ENCODE measurements at regions not wholly inside any gene's neighbourhood (a gene's known extent, or its start where the extent isn't known, plus 50 kb on each side); places are given as distances from the start of the nearest gene placed in this dataset.
"Not testable (repeated sequence)": the region's sequence is repeated elsewhere in the genome, so short reads cannot be mapped to it uniquely, and the experiment has no call there.

DNA sequence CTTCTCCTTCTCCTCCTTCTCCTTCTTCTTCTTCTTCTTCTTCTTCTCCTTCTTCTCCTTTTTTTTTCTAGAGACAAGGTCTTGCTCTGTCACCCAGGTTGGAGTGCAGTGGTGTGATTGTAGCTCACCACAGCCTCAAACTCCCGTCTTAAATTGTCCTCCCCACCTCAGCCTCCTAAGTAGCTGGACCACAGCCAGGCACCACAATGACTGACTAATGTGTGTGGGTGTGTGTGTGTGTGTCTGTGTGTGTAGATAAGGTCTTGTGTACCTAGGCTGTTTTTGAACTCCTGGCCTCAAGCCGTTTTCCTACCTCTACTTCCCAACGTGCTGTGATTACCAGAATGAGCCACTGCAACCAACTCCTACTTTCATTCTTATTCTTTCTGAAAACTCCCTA, 390.9 kb downstream of the ADAM29 start:
- H3K9me3 ChIP-seq = no peaks in the 10 kb centered on the region
- H3K4me3 ChIP-seq (ENCODE audit: control insufficient read depth in 1 of 2, extremely low read depth in 1 of 2, low read length in 1 of 2) = no peak overlapping the region
- H3K36me3 ChIP-seq (ENCODE audit: control insufficient read depth in 2 of 2, extremely low read depth in 1 of 2, insufficient read depth in 1 of 2, low read length in 1 of 2) = no peaks in the 10 kb centered on the region
- CTCF ChIA-PET = no interaction called here
- H3K27ac ChIP-seq (ENCODE audit: low read length) = no peak overlapping the region
- H3K4me1 ChIP-seq (ENCODE audit: control insufficient read depth in 1 of 2, extremely low read depth in 1 of 2, insufficient read depth in 2 of 2, low read length in 2 of 2) = no peaks in the 10 kb centered on the region
- POLR2A ChIA-PET = no interaction called here
- no peaks in the 10 kb centered on the region for H3K4me1 Mint-ChIP-seq
- no peaks in the 10 kb centered on the region for H3K27me3 Mint-ChIP-seq
- no peak overlapping the region for H3K27ac Mint-ChIP-seq
- ATAC-seq (replicated peaks in 1 of 4) (no peak), DNase-seq (no peak)
- no peaks in the 10 kb centered on the region for H3K27me3 ChIP-seq (replicated peaks in 1 of 2; ENCODE audit: control insufficient read depth in 2 of 2, extremely low read depth in 1 of 2, insufficient read depth in 2 of 2, low read length in 1 of 2)
- H3K9me3 Mint-ChIP-seq = peaks cover 4 to 12% (median 5%) of the 10 kb centered on the region in 3 donors
- H3K36me3 Mint-ChIP-seq = no peaks in the 10 kb centered on the region
- WGBS (ENCODE audit: insufficient coverage) = no CpG with 5 or more reads among the region's 3 CpGs
- H3K4me3 Mint-ChIP-seq = no peak overlapping the region

DNA sequence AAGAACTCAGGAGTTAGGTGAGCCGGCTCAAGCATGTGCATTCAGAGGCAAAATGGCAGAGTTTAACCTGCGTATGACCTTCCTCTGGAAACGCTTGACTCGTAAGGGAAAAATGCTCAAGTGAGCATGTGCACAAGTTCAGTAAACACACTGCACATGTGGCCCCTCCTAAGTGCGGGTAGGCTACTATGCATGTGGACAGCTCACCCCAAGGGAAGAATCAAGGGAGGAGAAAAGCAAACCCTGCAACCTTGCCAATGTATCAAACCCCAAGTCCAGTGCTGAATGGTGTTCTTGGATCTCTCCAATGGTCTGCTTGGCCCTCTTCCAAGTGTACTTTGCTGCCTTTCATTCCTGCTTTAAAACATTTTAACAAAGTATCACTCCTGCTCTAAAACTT, 407.1 kb downstream of the ADAM29 start:
- ChIA-PET POLR2A (no interaction called here), CTCF (no interaction called here)
- Mint-ChIP-seq H3K36me3 (no peaks in the 10 kb centered on the region), H3K4me1 (no peaks in the 10 kb centered on the region), H3K27me3 (no peaks in the 10 kb centered on the region), H3K9me3 (peaks cover 0 to 10% (median 4%) of the 10 kb centered on the region in 3 donors), H3K4me3 (no peak overlapping the region), H3K27ac (no peak overlapping the region)
- Histone ChIP-seq H3K4me1 (ENCODE audit: control insufficient read depth in 1 of 2, extremely low read depth in 1 of 2, insufficient read depth in 2 of 2, low read length in 2 of 2) (no peaks in the 10 kb centered on the region), H3K36me3 (ENCODE audit: control insufficient read depth in 2 of 2, extremely low read depth in 1 of 2, insufficient read depth in 1 of 2, low read length in 1 of 2) (no peaks in the 10 kb centered on the region), H3K9me3 (no peaks in the 10 kb centered on the region), H3K27ac (ENCODE audit: low read length) (no peak overlapping the region), H3K27me3 (replicated peaks in 1 of 2; ENCODE audit: control insufficient read depth in 2 of 2, extremely low read depth in 1 of 2, insufficient read depth in 2 of 2, low read length in 1 of 2) (no peaks in the 10 kb centered on the region), H3K4me3 (ENCODE audit: control insufficient read depth in 1 of 2, extremely low read depth in 1 of 2, low read length in 1 of 2) (no peak overlapping the region)
- 89% methylated on average over 5 of the region's 5 CpGs for whole genome bisulfite sequencing (ENCODE audit: insufficient coverage)
- DNase-seq (no peak), ATAC-seq (replicated peaks in 1 of 4) (no peak)

GRCh38 chr4:175326796-175327195, 408.6 kb downstream of the ADAM29 start:
- H3K9me3 ChIP-seq = no peaks in the 10 kb centered on the region
- ChIA-PET POLR2A (no interaction called here), CTCF (no interaction called here)
- no peaks in the 10 kb centered on the region for H3K27me3 ChIP-seq (replicated peaks in 1 of 2; ENCODE audit: control insufficient read depth in 2 of 2, extremely low read depth in 1 of 2, insufficient read depth in 2 of 2, low read length in 1 of 2)
- Mint-ChIP-seq H3K9me3 (peaks cover 4 to 15% (median 4%) of the 10 kb centered on the region in 3 donors), H3K4me3 (no peak overlapping the region), H3K36me3 (no peaks in the 10 kb centered on the region), H3K27ac (no peak overlapping the region), H3K4me1 (no peaks in the 10 kb centered on the region), H3K27me3 (no peaks in the 10 kb centered on the region)
- no peaks in the 10 kb centered on the region for H3K36me3 ChIP-seq (ENCODE audit: control insufficient read depth in 2 of 2, extremely low read depth in 1 of 2, insufficient read depth in 1 of 2, low read length in 1 of 2)
- ATAC-seq (replicated peaks in 1 of 4) (no peak), DNase-seq (no peak)
- no peak overlapping the region for H3K4me3 ChIP-seq (ENCODE audit: control insufficient read depth in 1 of 2, extremely low read depth in 1 of 2, low read length in 1 of 2)
- WGBS (ENCODE audit: insufficient coverage) = 93% methylated on average over 2 of the region's 3 CpGs
- no peak overlapping the region for H3K27ac ChIP-seq (ENCODE audit: low read length)
- H3K4me1 ChIP-seq (ENCODE audit: control insufficient read depth in 1 of 2, extremely low read depth in 1 of 2, insufficient read depth in 2 of 2, low read length in 2 of 2) = no peaks in the 10 kb centered on the region

GRCh38 chr4:175330236-175330635, 412.1 kb downstream of the ADAM29 start:
- CTCF ChIA-PET = no interaction called here

DNA sequence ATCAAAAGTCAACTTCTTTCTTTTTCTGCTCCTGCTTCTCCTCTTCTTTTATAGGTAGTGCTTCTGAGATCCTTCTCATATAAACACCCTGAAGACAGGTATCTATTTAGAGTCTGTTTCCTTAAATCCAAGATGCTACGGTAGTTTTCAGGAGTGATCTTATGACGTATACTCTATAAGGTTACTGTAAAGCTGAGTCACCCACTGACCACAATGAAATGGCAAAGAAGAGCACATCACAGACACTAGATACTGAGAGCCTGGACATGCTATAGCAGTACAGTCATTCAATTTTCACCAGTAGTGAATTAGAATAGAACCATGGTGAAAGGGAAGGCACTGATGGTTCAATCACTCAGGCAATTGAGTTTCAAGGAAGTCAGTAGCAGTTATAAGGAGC, 412.5 kb downstream of the ADAM29 start:
- WGBS (ENCODE audit: insufficient coverage) = no CpG with 5 or more reads among the region's 2 CpGs
- no peaks in the 10 kb centered on the region for H3K4me1 Mint-ChIP-seq
- H3K27me3 ChIP-seq (replicated peaks in 1 of 2; ENCODE audit: control insufficient read depth in 2 of 2, extremely low read depth in 1 of 2, insufficient read depth in 2 of 2, low read length in 1 of 2) = no peaks in the 10 kb centered on the region
- H3K4me3 Mint-ChIP-seq = no peak overlapping the region
- no peaks in the 10 kb centered on the region for H3K36me3 Mint-ChIP-seq
- DNase-seq = no peak
- H3K4me1 ChIP-seq (ENCODE audit: control insufficient read depth in 1 of 2, extremely low read depth in 1 of 2, insufficient read depth in 2 of 2, low read length in 2 of 2) = no peaks in the 10 kb centered on the region
- H3K36me3 ChIP-seq (ENCODE audit: control insufficient read depth in 2 of 2, extremely low read depth in 1 of 2, insufficient read depth in 1 of 2, low read length in 1 of 2) = no peaks in the 10 kb centered on the region
- no peak overlapping the region for H3K27ac Mint-ChIP-seq
- no peaks in the 10 kb centered on the region for H3K9me3 ChIP-seq
- H3K27ac ChIP-seq (ENCODE audit: low read length) = no peak overlapping the region
- H3K9me3 Mint-ChIP-seq = peaks cover 0 to 15% (median 9%) of the 10 kb centered on the region in 3 donors
- ChIA-PET CTCF (no interaction called here), POLR2A (no interaction called here)
- no peak for ATAC-seq (replicated peaks in 1 of 4)
- no peak overlapping the region for H3K4me3 ChIP-seq (ENCODE audit: control insufficient read depth in 1 of 2, extremely low read depth in 1 of 2, low read length in 1 of 2)
- no peaks in the 10 kb centered on the region for H3K27me3 Mint-ChIP-seq

More at GRCh38 chr4:175330236-175330635, 412.1 kb downstream of the ADAM29 start:
- DNase-seq (no peak), ATAC-seq (replicated peaks in 1 of 4) (no peak)
- H3K4me3 Mint-ChIP-seq = no peak overlapping the region
- no peaks in the 10 kb centered on the region for H3K4me1 Mint-ChIP-seq
- no peaks in the 10 kb centered on the region for H3K4me1 ChIP-seq (ENCODE audit: control insufficient read depth in 1 of 2, extremely low read depth in 1 of 2, insufficient read depth in 2 of 2, low read length in 2 of 2)
- peaks cover 0 to 15% (median 9%) of the 10 kb centered on the region in 3 donors for H3K9me3 Mint-ChIP-seq
- H3K27ac ChIP-seq (ENCODE audit: low read length) = no peak overlapping the region
- no peaks in the 10 kb centered on the region for H3K27me3 Mint-ChIP-seq
- H3K27me3 ChIP-seq (replicated peaks in 1 of 2; ENCODE audit: control insufficient read depth in 2 of 2, extremely low read depth in 1 of 2, insufficient read depth in 2 of 2, low read length in 1 of 2) = no peaks in the 10 kb centered on the region
- no peak overlapping the region for H3K4me3 ChIP-seq (ENCODE audit: control insufficient read depth in 1 of 2, extremely low read depth in 1 of 2, low read length in 1 of 2)
- H3K27ac Mint-ChIP-seq = no peak overlapping the region
- no peaks in the 10 kb centered on the region for H3K36me3 ChIP-seq (ENCODE audit: control insufficient read depth in 2 of 2, extremely low read depth in 1 of 2, insufficient read depth in 1 of 2, low read length in 1 of 2)
- 75% methylated on average over 2 of the region's 2 CpGs for WGBS (ENCODE audit: insufficient coverage)
- H3K9me3 ChIP-seq = no peaks in the 10 kb centered on the region
- H3K36me3 Mint-ChIP-seq = no peaks in the 10 kb centered on the region
- POLR2A ChIA-PET = no interaction called here

GRCh38 chr4:175335331-175335730, 417.2 kb downstream of the ADAM29 start:
- H3K36me3 Mint-ChIP-seq = no peaks in the 10 kb centered on the region
- POLR2A ChIA-PET = no interaction called here
- peaks cover 0 to 9% (median 5%) of the 10 kb centered on the region in 3 donors for H3K9me3 Mint-ChIP-seq
- CTCF ChIA-PET = no interaction called here
- Histone ChIP-seq H3K36me3 (ENCODE audit: control insufficient read depth in 2 of 2, extremely low read depth in 1 of 2, insufficient read depth in 1 of 2, low read length in 1 of 2) (no peaks in the 10 kb centered on the region), H3K4me3 (ENCODE audit: control insufficient read depth in 1 of 2, extremely low read depth in 1 of 2, low read length in 1 of 2) (no peak overlapping the region), H3K27me3 (replicated peaks in 1 of 2; ENCODE audit: control insufficient read depth in 2 of 2, extremely low read depth in 1 of 2, insufficient read depth in 2 of 2, low read length in 1 of 2) (no peaks in the 10 kb centered on the region), H3K4me1 (ENCODE audit: control insufficient read depth in 1 of 2, extremely low read depth in 1 of 2, insufficient read depth in 2 of 2, low read length in 2 of 2) (no peaks in the 10 kb centered on the region), H3K27ac (ENCODE audit: low read length) (no peak overlapping the region), H3K9me3 (no peaks in the 10 kb centered on the region)
- ATAC-seq (replicated peaks in 1 of 4) (no peak), DNase-seq (no peak)
- H3K4me3 Mint-ChIP-seq = no peak overlapping the region
- no peaks in the 10 kb centered on the region for H3K4me1 Mint-ChIP-seq
- H3K27ac Mint-ChIP-seq = no peak overlapping the region
- H3K27me3 Mint-ChIP-seq = no peaks in the 10 kb centered on the region

- DNase-seq; ATAC-seq (replicated peaks in 1 of 4); H3K4me1 ChIP-seq (ENCODE audit: control insufficient read depth in 1 of 2, extremely low read depth in 1 of 2, insufficient read depth in 2 of 2, low read length in 2 of 2); H3K27ac ChIP-seq (ENCODE audit: low read length); H3K27ac Mint-ChIP-seq; H3K27me3 Mint-ChIP-seq; POLR2A ChIA-PET; H3K27me3 ChIP-seq (replicated peaks in 1 of 2; ENCODE audit: control insufficient read depth in 2 of 2, extremely low read depth in 1 of 2, insufficient read depth in 2 of 2, low read length in 1 of 2); H3K9me3 ChIP-seq; H3K4me3 Mint-ChIP-seq; H3K36me3 Mint-ChIP-seq; H3K4me3 ChIP-seq (ENCODE audit: control insufficient read depth in 1 of 2, extremely low read depth in 1 of 2, low read length in 1 of 2); CTCF ChIA-PET; H3K4me1 Mint-ChIP-seq; H3K9me3 Mint-ChIP-seq; H3K36me3 ChIP-seq (ENCODE audit: control insufficient read depth in 2 of 2, extremely low read depth in 1 of 2, insufficient read depth in 1 of 2, low read length in 1 of 2): not testable (repeated sequence)
- 81% methylated on average over 2 of the region's 5 CpGs for WGBS (ENCODE audit: insufficient coverage)
Measured at GRCh38 chr4:175336570-175336969, 418.4 kb downstream of the ADAM29 start.
